Nephron progenitor cell (in vitro differentiated cells): ENCODE measurements at regions not wholly inside any gene's neighbourhood (a gene's known extent, or its start where the extent isn't known, plus 50 kb on each side); places are given as distances from the start of the nearest gene placed in this dataset.

Experiments
- DNase-seq: peaks from one replicate; pipeline ENCODE4 v3.0.0; 2021
- H3K27ac Mint-ChIP-seq: 2 replicates; pipeline ENCODE4 v1.8.0; 2021; ENCODE audit warnings: mild to moderate bottlenecking, moderate library complexity, mixed read lengths
- H3K27me3 Mint-ChIP-seq: 2 replicates; pipeline ENCODE4 v1.8.0; 2021; ENCODE audit warnings: mild to moderate bottlenecking, low read depth, mixed read lengths; ENCODE audit not compliant: poor library complexity
- H3K36me3 Mint-ChIP-seq: 2 replicates; pipeline ENCODE4 v1.8.0; 2021; ENCODE audit warnings: low read depth, mixed read lengths
- H3K4me1 Mint-ChIP-seq: 2 replicates; pipeline ENCODE4 v1.8.0; 2021; ENCODE audit warnings: mixed read lengths
- H3K4me3 Mint-ChIP-seq: 2 replicates; pipeline ENCODE4 v1.8.0; 2021; ENCODE audit warnings: mild to moderate bottlenecking, moderate library complexity, mixed read lengths
- H3K9me3 Mint-ChIP-seq: 2 replicates; pipeline ENCODE4 v1.8.0; 2021; ENCODE audit warnings: mild to moderate bottlenecking, moderate library complexity, mixed read lengths
- CTCF ChIP-seq: fragments of 200-600 bp; sonication (generic); IDR thresholded peaks from 2 replicates; pipeline ENCODE4 v1.5.0; 2021; ENCODE audit warnings: antibody characterized with exemption

GRCh38 chr11:70607561-70607960 lies 209.2 kb downstream of the CTTN start:
- Mint-ChIP-seq H3K4me1 (peaks cover 69% of the 10 kb centered on the region), H3K4me3 (no peak overlapping the region), H3K27me3 (peaks cover 7% of the 10 kb centered on the region), H3K9me3 (no peaks in the 10 kb centered on the region), H3K27ac (no peak overlapping the region), H3K36me3 (no peaks in the 10 kb centered on the region)
- no peak for TF ChIP-seq CTCF
- no peak for DNase-seq

DNA sequence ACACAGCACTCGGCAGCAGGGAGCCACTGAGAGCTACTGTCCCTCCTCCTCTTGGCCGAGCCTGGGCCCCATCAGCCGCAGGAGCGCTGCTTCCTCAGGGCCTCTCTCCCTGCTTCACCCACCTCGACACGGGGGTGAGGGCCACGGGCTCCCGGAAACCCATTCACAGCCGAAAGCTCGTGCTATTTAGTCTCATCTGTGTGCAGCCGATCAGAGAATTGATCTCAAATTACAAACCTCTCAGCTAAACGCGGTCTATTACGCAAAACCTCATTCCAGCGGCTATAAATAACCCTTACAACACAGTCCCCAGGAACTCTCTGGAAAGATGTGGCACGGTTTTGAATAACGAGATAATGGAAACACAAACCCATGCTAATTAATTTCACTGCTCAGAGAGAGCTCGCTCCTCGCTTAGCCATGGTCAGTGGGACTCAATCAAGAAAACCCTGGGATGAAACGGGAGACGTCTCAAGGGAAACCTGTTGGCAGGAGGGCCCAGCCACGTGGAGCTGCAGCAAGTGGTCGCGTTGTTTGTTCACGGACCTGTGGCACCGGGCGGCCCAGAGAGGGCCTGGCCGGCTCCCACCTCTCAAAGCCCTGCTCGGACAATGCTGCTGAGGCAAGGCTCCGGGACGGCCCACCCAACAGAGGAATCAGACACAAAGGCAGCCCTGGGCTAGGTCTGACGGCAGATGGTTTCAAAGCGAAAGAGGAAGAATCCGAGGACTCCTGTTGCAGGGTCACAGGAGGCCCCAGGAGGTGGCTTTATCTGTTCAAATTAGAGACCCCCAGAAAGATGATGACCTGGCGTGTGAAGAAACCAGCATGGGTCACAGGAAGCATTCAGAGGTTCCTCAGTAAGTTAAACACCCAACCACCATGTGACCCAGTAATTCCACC lies 210.5 kb downstream of the CTTN start:
- Mint-ChIP-seq H3K36me3 (no peaks in the 10 kb centered on the region), H3K27ac (peak overlapping the region; percentile 87), H3K4me1 (peaks cover 67% of the 10 kb centered on the region), H3K27me3 (peaks cover 7% of the 10 kb centered on the region), H3K4me3 (no peak overlapping the region), H3K9me3 (no peaks in the 10 kb centered on the region)
- TF ChIP-seq CTCF: no peak
- peak; percentile 41 for DNase-seq

DNA sequence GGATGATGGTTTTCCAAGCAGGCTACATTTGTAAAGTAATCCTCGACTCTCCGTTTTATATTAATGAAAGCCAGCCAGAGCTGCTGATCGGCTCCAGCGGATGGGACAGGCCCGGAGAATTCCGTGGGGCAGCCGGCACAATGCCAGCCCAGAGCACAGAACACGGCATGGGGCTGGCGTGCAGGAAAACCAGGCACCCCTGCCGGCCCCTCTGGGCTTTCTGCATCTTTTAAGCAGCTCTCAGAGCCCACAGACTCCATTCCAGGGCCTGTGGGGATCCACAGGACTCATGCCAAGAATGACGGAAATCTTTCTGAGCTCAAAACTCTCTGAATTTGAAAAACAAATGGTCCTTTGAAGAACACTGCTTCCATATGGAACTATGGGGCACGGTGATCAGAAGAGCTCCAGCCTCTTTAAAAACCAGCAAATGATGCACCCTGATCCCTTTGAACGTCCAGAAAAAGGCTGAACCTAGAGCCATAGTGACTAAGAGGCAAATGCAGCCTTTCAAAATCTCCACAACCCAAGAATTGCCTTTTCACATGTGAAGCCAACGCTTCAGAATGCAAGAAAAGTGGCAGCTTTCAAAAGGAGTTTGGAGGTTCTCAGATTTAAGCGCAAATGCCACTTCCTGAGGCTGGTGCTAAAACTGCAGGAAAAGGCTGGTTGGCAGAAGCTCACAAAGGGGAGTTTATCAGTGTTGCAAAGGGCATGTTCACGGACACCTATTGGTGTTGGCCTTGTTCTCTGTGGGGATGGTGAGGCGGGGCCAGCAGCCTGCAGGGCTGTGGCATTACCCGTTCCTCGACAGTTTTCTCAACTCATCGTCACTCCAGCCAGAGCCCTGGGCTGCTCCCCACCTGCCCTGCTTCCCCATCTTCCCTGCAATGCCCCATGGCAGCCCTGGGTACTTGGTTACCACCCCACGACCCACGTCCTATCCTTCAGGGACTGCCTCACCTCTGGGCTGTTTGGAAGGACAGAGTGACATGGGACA lies 212.5 kb downstream of the CTTN start:
- Mint-ChIP-seq H3K9me3 (peaks cover 8% of the 10 kb centered on the region), H3K4me1 (peaks cover 58% of the 10 kb centered on the region), H3K27ac (peak overlapping the region; percentile 85), H3K36me3 (no peaks in the 10 kb centered on the region), H3K4me3 (no peak overlapping the region), H3K27me3 (peaks cover 7% of the 10 kb centered on the region)
- TF ChIP-seq CTCF: no peak
- no peak for DNase-seq

DNA sequence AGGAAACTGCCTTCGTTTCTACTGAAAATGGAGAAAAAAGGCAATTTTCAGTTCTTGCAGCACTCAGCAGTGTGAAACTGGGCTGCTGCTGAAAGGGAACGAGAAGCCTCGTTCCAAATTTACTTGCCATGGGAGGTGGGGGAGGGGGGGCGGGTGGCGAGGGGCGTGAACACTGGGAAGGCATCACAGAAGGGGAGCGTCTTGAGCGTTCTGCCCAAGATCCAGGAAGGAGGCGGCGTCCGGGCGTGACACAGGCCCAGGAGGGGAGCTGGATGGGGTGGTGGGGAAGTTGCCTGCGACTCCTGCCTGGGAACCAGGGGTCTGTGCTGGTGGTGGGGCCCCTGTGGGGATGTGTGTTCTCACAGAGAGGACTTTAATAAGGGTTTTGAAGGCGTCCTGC lies 213.5 kb downstream of the CTTN start:
- DNase-seq: no peak
- Mint-ChIP-seq H3K27ac (no peak overlapping the region), H3K27me3 (peaks cover 7% of the 10 kb centered on the region), H3K36me3 (no peaks in the 10 kb centered on the region), H3K9me3 (peaks cover 8% of the 10 kb centered on the region), H3K4me3 (peak overlapping the region; percentile 6), H3K4me1 (peaks cover 55% of the 10 kb centered on the region)
- no peak for TF ChIP-seq CTCF

DNA sequence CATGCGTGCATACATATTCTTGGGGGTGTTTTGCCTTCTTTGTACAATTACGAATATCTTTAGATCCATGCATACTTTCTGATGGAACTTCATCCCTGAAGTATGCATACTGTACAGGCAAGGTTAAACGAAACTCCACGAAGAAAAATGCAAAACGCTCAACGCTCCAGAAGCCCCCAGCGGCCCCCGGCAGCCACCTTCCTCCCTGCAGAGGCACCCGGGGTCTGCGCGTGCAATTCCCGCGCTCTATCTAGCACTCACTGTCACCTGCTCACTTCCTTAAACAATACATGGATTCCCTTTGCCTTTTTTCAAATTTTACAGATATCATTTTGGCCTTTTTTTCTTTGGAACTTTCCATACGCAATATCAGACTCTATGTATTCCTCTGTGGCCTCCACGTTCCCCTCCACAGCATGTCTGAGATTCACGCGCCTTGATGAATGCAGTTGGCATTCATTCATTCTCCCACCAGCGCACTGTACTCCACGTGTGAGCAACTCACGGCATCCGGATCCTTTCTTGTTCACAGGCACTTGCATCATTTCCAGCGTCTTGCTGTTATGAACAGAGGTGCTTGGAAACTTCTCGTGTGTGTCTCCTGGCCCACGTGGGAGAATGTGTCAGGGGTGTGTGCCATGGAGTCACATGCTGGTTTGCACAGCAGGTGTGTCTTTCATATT lies 214.3 kb downstream of the CTTN start:
- Mint-ChIP-seq H3K36me3 (no peaks in the 10 kb centered on the region), H3K9me3 (peaks cover 8% of the 10 kb centered on the region), H3K4me1 (peaks cover 48% of the 10 kb centered on the region), H3K27ac (no peak overlapping the region), H3K27me3 (peaks cover 7% of the 10 kb centered on the region), H3K4me3 (no peak overlapping the region)
- DNase-seq: no peak
- no peak for TF ChIP-seq CTCF
